Keratinocyte (primary cell): ENCODE measurements at regions not wholly inside any gene's neighbourhood (a gene's known extent, or its start where the extent isn't known, plus 50 kb on each side); places are given as distances from the start of the nearest gene placed in this dataset.

Experiments
- DNase-seq: peaks from one replicate; pipeline ENCODE4 v3.0.0-alpha.2; 2011; ENCODE audit warnings: low read depth, missing footprints, low spot score
- FAIRE-seq: peaks from 2 replicates; lab custom pipeline; 2011; peaks lifted over from hg19 to GRCh38; lab: Jason Lieb, UNC
- H2AFZ ChIP-seq: 2 replicates; pipeline ENCODE4 v1.6.0; 2012; ENCODE audit warnings: low read length, control low read depth, inconsistent platforms; ENCODE audit not compliant: control insufficient read depth
- H3K27ac ChIP-seq: 2 replicates; pipeline ENCODE4 v1.5.1; 2011; ENCODE audit warnings: low read length; ENCODE audit not compliant: control insufficient read depth, insufficient read depth
- H3K27me3 ChIP-seq: 3 replicates; pipeline ENCODE4 v1.6.0; 2011; ENCODE audit warnings: low read length; ENCODE audit not compliant: control insufficient read depth, insufficient read depth; ENCODE audit errors: extremely low read depth
- H3K36me3 ChIP-seq, 2 experiments: 2 replicates in 1 of 2; 3 replicates in 1 of 2; pipeline ENCODE4 v1.5.1; 2011; ENCODE audit warnings: low read length in 2 of 2, mild to moderate bottlenecking in 1 of 2; ENCODE audit not compliant: control insufficient read depth in 2 of 2, insufficient read depth in 2 of 2; ENCODE audit errors: extremely low read depth in 1 of 2
- H3K4me1 ChIP-seq: 3 replicates; pipeline ENCODE4 v1.5.1; 2011; ENCODE audit warnings: low read length; ENCODE audit not compliant: control insufficient read depth, insufficient read depth; ENCODE audit errors: extremely low read depth
- H3K4me2 ChIP-seq: 3 replicates; pipeline ENCODE4 v1.6.0; 2011; ENCODE audit warnings: low read depth, low read length; ENCODE audit not compliant: control insufficient read depth, insufficient read depth; ENCODE audit errors: extremely low read depth
- H3K4me3 ChIP-seq, 3 experiments: fragments of 200-600 bp in 1 of 3; sonication (generic) in 1 of 3; 2 replicates in 2 of 3; 3 replicates in 1 of 3; pipeline ENCODE4 v1.5.1; 2011 to 2016; ENCODE audit warnings: low read length in 3 of 3, mild to moderate bottlenecking in 3 of 3, control low read depth in 2 of 3, inconsistent platforms in 1 of 3, low read depth in 1 of 3, mixed read lengths in 1 of 3, mixed run types in 1 of 3, moderate library complexity in 1 of 3; ENCODE audit not compliant: control insufficient read depth in 2 of 3, insufficient read depth in 2 of 3; ENCODE audit errors: extremely low read depth in 1 of 3
- H3K79me2 ChIP-seq: 2 replicates; pipeline ENCODE4 v1.6.0; 2012; ENCODE audit warnings: low read length; ENCODE audit not compliant: control insufficient read depth, insufficient read depth
- H3K9ac ChIP-seq: 3 replicates; pipeline ENCODE4 v1.6.0; 2011; ENCODE audit warnings: low read length; ENCODE audit not compliant: control insufficient read depth, insufficient read depth; ENCODE audit errors: extremely low read depth
- H3K9me1 ChIP-seq: 3 replicates; pipeline ENCODE4 v1.6.0; 2011; ENCODE audit warnings: low read length; ENCODE audit not compliant: control insufficient read depth, insufficient read depth; ENCODE audit errors: extremely low read depth
- H3K9me3 ChIP-seq: 2 replicates; pipeline ENCODE4 v1.5.1; 2012; ENCODE audit warnings: low read depth, low read length; ENCODE audit not compliant: control insufficient read depth
- H4K20me1 ChIP-seq: 3 replicates; pipeline ENCODE4 v1.6.0; 2011; ENCODE audit warnings: low read length; ENCODE audit not compliant: control insufficient read depth, insufficient read depth; ENCODE audit errors: extremely low read depth
- CTCF ChIP-seq, 3 experiments: IDR thresholded peaks in 1 of 3; conservative IDR thresholded peaks in 1 of 3; optimal IDR thresholded peaks in 1 of 3; 2 replicates in 2 of 3; 3 replicates in 1 of 3; pipeline versions ENCODE3 to v1.5.1; 2011; ENCODE audit warnings: low read length in 3 of 3, mild to moderate bottlenecking in 3 of 3, moderate library complexity in 2 of 3, control low read depth in 1 of 3, inconsistent platforms in 1 of 3; ENCODE audit not compliant: insufficient read depth in 2 of 3; ENCODE audit errors: extremely low read depth in 1 of 3
- EZH2 ChIP-seq: IDR thresholded peaks from one replicate; pipeline ENCODE4 v1.6.1; 2012; ENCODE audit warnings: inconsistent platforms, mild to moderate bottlenecking, low read length, moderate library complexity
- dilution Hi-C: fragments of 300-500 bp; cut with MboI; formaldehyde crosslinking; loops from one replicate; pipeline ENCODE4 v1.7.0; 2020; ENCODE audit warnings: low sequenced_read_pairs; ENCODE audit not compliant: extremely low pct_ligation_motif_present

DNA sequence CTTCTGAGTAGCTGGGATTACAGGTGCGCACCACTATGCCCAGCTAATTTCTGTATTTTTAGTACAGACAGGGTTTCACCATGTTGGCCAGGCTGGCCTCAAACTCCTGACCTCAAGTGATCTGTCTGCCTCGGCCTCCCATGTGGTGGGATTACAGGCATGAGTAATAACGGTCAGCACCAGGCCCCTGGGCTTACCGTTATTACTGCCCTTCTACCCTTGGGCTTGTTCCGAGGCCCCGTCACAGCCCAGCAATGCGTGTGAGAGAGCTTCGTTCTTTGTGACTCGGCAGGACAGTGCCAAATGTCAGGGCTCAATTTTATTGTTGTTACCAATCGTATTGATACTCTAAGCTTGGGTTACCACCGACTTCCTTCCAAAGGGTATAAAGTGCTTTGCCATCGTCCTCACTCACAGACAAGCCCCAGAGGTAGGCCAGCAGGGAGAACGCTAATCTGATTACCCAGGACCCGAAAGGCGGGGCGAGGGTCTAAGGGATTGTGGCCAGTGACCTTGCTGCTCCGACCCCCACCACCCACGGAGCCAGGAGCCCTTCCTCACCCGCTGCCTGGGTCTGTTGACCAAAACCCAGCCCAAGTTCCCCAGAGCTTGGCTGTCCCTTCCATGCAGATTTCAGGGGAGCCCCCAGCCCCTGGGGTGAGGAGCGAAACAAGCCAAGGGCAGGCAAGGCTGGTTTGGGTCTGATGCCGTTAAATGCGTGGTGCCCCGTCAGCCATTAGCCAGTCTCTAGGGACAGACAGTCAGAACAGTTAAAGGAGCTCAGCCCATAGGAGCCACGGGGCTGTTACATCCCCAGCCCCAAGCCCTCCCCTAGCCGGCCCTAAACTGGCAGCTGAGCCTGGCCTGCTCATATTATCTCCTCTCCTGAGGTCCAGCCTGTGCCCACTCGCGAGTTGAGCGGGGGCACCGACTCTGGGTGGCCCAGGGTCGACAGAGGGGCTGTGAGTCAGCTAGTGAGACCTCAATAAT lies 54.9 kb upstream of the CASZ1 start:
- no peaks in the 10 kb centered on the region for H3K9me1 ChIP-seq
- H3K9ac ChIP-seq = no peak overlapping the region
- no peaks in the 10 kb centered on the region for H3K36me3 ChIP-seq
- H4K20me1 ChIP-seq = no peaks in the 10 kb centered on the region
- dilution Hi-C loops = no loop called here
- H3K4me2 ChIP-seq = no peak overlapping the region
- H2AFZ ChIP-seq = no peak overlapping the region
- H3K4me1 ChIP-seq = peaks cover 9% of the 10 kb centered on the region
- no peak overlapping the region for H3K27ac ChIP-seq
- DNase-seq = no peak
- H3K27me3 ChIP-seq = no peaks in the 10 kb centered on the region
- no peak for FAIRE-seq
- H3K4me3 ChIP-seq = no peak overlapping the region
- H3K79me2 ChIP-seq = no peaks in the 10 kb centered on the region
- TF ChIP-seq CTCF (optimal IDR thresholded peaks at IDR 0.05 in 1 of 3, IDR thresholded peaks at IDR 0.05 in 1 of 3, conservative IDR thresholded peaks at IDR 0.05 in 1 of 3; ENCODE audit: extremely low read depth in 1 of 3, insufficient read depth in 2 of 3, low read length in 3 of 3) (no peak), EZH2 (no peak)
- H3K9me3 ChIP-seq = no peaks in the 10 kb centered on the region

DNA sequence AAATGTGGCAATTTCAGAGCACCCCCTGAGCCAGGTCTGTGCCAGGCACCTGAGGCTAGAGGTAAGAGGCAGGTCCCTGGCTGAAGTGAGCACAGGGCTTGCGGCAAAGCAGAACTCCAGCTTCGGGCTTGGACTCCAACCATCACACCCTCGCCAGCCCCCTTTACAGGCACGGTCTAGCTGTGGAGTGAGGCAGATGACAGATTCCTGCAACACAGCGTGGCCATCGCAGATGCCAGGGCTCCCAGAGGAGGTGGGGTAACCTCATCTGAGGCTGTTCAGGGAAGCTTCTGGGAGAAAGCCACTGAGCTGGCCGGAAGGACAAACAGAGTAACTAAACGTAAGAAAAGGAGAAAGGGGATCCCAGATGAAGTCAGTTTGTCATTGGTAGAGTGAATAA lies 55.6 kb upstream of the CASZ1 start:
- DNase-seq = no peak
- H3K79me2 ChIP-seq = no peaks in the 10 kb centered on the region
- dilution Hi-C loops = no loop called here

More for the DNA sequence above, 55.6 kb upstream of the CASZ1 start:
- Histone ChIP-seq H3K4me2 (no peak overlapping the region), H3K9ac (no peak overlapping the region), H4K20me1 (no peaks in the 10 kb centered on the region), H2AFZ (no peak overlapping the region), H3K36me3 (no peaks in the 10 kb centered on the region), H3K4me1 (peaks cover 9% of the 10 kb centered on the region), H3K27ac (no peak overlapping the region), H3K9me3 (no peaks in the 10 kb centered on the region), H3K9me1 (no peaks in the 10 kb centered on the region), H3K27me3 (peaks cover 4% of the 10 kb centered on the region), H3K4me3 (no peak overlapping the region)
- TF ChIP-seq EZH2 = no peak
- TF ChIP-seq CTCF (optimal IDR thresholded peaks at IDR 0.05 in 1 of 3, IDR thresholded peaks at IDR 0.05 in 1 of 3, conservative IDR thresholded peaks at IDR 0.05 in 1 of 3; ENCODE audit: extremely low read depth in 1 of 3, insufficient read depth in 2 of 3, low read length in 3 of 3) = no peak
- no peak for FAIRE-seq
